HG03159 (cell line): ENCODE measurements at regions not wholly inside any gene's neighbourhood (a gene's known extent, or its start where the extent isn't known, plus 50 kb on each side); places are given as distances from the start of the nearest gene placed in this dataset.
"Not testable (repeated sequence)": the region's sequence is repeated elsewhere in the genome, so short reads cannot be mapped to it uniquely, and the experiment has no call there.

Experiments used
- ATAC-seq: cut with Tn5 transposase; IDR thresholded peaks from one replicate; pipeline ENCODE4 v1.9.1; 2021; ENCODE audit warnings: mild to moderate bottlenecking, moderate library complexity; ENCODE audit not compliant: unreplicated experiment

DNA sequence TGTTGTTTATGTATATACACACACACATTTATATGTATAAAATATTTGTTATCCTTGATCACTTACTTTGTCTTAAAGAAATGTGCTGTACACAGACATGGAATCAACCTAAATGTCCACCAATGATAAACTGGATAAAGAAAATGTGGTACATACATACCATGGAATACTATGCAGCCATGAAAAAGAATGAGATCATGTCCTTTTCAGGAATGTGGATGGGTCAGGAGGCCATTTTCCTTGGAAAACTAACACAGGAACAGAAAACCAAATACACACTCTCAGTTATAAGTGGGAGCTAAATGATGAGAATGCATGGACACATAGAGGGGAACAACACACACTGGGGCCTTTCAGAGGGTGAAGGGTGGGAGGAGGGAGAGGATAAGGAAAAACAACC, 534.7 kb downstream of the FLRT2 start:
- not testable (repeated sequence) for ATAC-seq

DNA sequence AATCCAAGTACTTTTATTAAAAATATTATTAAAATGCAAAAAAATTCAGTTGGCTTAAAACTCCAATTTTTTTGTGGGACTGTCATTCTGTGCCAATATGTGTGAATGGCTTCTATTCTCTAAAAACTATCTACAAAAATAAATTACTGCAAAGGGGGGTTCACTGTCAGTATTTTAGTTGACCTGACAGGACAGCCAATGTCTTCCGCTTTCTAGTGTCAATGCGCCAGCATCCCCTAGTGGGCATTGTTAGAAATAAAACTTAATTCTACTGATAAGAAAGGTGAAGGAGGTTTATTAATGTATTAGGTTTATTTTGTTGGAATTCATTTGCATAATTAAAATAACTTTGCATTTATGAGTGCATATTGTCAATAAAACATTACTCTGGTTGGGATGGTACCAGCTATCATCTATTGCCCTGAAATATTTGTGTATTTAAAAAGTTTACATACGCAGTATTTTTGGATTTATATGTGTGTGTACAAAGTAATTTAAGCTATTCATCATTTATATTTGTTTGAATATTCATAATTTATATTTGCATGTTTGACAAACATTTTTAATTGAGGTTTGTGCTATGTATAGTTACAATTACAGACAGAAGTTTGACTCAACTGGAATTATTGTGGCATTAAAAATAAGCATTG, 527.2 kb downstream of the FLRT2 start:
- ATAC-seq = no peak

DNA sequence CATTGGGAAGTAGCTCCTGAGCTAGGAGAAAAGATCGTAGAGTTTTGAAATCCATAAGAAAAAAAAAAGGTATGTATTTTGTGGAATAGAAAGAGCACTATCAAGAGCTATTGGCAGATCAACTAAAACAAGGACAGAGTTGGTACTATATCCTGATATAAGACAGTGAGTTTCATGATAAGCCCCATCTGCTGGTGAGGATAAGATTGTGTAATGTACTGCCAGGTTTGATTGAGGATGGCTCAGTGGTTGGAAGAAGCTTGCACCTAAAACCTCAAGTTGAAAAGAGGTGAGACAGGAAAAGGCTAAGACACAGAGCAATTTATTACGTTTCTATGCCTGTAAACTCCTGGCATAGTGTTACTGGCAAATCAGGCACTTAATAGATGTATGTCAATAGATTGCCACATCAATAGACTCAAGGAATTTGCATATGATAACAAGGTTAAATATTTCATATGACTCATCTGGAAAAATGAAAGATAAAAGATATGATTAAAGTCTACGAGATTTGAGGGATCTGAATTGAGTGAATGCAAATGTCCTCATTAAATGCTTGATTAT, 525.6 kb downstream of the FLRT2 start:
- no peak for ATAC-seq

DNA sequence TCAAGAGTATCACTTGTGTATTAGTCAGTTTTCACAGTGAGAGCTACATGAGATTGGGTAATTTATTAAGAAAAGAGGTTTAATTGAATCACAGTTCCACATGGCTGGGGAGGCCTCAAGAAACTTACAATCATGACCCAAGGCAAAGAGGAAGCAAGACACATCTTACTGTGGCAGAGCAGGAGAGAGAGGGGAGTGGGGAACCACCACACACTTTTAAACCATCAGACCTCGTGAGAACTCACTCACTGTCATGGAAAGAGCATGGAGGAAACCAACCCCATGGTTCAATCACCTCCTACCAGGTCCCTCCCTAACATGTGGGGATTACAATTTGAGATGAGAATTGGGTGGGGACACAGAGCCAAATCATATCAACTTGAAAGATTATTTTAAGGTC, 522.9 kb downstream of the FLRT2 start:
- no peak for ATAC-seq

DNA sequence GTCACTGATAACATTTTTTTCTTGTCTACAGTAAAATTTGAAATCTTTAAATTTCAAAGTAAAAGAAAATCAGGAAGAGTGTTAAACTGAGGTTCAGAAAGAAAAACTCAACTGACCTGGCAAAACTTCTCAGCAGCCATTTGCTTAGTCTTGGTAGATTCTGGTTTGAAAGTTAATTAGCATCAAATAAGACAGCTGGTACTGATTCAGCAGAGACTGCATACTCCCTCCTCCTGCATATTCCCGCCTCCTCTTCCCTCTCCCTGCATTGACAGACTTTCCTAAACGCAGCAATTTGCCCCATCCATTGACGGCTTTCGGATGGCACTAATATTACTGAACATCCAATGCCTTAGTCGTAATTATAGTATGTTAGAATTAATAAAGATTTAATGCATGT, 520.8 kb downstream of the FLRT2 start:
- no peak for ATAC-seq

DNA sequence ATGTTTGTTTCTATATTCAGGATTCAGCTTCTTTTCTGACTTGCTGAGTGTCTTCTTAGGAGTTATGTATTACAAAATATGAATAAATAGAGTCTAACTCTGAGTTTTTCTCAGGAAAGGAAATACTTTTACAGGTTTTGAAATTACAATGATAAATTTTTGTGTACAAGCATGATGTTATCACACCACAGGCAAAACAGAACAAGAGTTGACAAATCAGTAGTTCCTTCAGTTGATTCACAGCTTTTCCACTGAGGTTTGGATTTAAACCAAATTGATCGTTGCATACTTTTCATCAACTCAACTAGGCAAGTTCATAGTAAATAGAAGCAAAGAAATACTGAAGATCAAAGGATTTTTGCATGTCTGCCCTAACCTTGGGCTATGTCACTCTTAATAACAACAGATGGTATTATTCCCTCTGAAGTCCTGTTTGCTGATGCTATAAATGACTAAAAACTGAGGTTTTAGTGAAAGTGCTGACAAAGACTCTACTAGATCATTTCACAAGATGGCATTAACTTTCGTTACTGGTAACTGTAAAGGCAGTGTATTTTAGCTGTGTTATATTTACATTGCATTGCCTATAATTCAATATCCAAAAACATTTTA, 520.2 kb downstream of the FLRT2 start:
- ATAC-seq = no peak

DNA sequence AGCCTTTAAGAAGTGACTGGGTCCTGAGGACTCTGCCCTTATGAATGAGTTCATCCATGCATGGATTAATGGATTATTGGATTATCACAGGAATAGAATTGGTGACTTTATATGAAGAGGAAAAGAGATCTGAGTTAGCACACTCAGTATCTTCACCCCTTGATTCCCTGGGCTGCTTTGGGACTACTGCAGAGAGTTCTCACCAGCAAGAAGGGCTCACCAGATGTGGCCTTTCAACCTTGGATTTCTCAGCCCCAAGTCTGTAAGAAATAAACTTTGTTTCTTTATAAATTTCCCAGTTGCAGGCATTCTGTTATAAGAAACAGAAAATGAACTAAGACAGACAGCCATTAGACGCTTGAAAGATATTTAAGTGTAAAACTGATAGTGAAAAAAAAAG, 509.2 kb downstream of the FLRT2 start:
- no peak for ATAC-seq

DNA sequence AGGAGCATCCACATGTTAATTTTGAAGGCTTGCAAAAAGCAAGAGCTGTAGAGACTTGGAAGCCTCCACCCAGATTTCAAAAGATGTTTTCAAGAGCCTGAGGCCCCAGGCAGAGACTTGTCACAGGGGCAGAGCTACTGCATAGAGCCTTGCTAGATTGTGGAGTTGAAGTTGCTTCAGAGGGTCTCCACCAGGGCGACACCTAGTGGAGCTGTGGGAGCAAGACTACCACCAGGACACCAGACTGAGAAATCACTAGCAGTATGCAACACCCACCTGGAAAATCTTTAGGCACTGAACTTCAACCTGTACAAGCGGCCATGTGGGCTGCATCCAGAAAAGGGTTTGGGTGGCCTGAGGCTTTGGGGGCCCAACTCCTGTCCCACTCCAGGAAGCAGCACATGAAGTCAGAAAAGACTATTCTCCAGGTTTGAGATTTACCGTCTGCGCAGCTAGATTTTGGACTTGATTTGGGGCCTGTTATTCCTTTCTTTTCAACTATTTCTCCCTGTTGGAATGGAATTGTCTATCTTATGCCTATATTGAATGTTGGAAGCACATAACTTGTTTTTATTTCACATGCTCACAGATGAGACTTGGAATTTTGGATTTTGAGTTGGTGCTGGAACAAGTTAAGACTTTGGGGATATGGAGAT, 508.6 kb downstream of the FLRT2 start:
- ATAC-seq = peak; percentile 98

DNA sequence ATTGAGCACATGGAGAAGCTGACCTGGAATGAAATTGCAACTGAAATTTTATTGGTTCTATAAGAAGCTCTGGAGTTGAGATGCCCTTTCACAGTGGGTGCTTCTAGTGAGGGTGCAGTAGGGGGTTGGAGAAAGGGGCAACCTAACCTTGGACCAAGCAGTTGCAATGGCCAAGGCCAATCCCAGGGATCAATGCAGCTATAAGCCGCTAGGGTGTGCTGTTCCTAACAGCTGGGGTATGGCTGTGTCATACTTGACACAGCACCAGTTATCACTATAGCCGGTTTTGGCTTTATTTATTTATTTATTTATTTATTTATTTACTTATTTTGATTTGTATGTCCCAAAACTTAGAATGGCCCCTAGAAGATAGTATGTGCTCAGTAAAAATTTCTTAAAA, 505.9 kb downstream of the FLRT2 start:
- peak; percentile 71 for ATAC-seq

DNA sequence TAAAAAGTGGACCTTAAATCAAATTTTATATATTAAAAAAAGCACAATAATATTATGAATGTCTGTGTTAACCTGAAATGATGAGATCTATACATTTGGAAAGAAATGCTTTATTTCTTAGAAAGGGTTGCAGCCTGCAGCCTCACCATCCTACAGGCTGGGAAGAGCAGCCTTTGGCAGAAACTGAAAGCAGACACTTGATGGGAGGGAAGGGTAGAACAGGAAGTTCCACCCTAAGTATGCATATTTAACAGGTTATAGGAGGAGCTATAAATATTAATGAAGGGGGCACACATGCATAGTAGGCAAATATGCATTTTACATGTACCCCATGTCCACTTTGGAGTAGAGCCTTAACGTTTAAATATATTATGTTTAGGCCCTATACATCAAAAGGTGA, 498.0 kb downstream of the FLRT2 start:
- ATAC-seq = no peak

DNA sequence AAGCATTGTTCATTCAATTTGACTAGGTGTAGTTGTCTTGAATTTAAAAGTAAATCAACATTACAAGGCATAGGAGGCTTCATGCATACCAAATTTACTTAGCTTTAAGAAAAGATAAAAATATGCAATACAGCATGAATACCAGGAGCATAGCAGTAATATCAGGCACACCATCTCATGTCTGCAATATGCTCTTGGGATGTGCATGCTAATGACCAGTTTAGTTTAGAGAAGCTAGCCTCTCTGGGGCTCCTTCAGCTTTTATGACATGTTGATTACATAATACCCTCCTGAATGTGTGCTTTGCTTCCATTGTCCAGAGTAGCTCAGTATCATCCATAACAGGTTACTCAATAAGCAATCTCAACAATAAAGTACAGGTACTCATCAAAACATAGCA, 497.2 kb downstream of the FLRT2 start:
- no peak for ATAC-seq

DNA sequence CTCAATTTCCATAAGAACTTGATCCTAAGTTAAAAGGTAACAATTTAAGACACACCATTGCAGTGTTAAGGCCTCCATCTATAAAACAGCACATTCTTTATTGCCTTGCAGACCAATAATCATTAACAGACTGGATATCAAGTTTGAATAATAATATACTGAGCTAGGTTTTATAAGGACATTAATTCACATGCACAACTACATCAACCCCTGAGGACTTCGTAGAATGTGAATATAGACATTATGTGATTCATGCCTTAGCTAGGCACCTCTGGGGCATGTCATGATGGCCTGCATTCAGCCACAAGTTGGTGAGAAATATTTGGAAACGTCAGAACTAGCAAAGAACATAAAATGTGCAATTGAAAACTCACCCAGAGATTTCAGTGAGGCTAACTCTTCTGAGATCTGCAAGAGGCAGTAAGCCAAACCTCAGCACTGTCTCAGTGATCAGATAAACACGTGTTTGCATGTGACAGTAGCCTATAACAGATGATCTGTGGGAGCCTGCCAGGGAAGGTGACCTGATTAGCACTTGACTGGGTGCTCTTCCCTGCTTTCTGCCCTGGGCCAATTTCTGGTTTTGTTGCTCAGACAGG, 492.2 kb downstream of the FLRT2 start:
- no peak for ATAC-seq

DNA sequence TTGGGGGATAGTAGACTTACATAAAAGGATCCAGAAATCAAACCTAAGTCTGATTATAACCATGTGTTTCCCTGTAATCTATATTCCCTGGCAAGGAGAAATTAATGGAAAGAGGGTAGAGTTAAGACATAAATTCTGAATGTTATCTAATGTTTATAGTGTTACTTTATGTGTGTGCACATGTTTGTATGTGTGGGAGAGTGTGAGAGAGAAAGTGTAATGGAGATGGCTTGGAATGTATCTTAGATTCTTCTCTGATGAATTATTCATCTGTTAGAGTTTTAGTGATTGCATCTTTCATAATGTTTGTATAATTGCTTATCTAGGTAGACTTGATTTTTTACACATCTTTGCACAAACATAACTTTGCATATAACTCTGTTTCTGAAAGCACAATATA, 490.9 kb downstream of the FLRT2 start:
- no peak for ATAC-seq

DNA sequence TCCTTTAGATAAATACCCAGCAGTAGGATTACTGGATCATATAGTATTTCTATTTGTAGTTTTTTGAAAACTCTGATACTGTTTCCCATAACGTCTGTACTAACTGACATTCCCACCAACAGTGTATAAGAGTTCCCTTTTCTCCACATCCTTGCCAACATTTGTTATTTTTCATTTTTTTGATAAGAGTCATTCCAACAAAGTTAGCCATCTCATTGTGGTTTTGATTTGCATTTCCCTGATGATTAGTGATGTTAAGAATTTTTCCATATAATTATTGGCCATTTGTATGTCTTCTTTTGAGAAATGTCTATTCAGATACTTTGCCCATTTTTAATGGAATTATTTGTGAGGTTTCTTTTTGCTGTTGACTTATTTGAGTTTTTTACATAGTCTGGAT, 486.0 kb downstream of the FLRT2 start:
- ATAC-seq = no peak

DNA sequence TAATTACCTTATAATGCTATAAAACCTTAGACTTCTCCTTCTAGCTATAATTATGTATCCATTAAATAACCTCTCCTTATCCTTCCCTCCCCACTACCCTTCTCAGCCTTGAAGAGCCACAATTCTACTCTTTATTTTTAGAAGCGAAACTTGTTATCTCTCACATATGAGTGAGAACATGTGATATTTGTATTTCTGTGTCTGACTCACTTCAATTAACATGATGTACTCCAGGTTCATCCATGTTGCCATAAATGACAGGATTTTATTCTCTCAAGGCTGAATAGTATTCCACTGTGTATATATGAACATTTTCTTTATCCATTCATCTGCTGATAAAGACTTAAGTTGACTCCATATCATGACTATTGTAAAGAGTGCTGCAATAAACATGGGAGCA, 485.6 kb downstream of the FLRT2 start:
- ATAC-seq = no peak

DNA sequence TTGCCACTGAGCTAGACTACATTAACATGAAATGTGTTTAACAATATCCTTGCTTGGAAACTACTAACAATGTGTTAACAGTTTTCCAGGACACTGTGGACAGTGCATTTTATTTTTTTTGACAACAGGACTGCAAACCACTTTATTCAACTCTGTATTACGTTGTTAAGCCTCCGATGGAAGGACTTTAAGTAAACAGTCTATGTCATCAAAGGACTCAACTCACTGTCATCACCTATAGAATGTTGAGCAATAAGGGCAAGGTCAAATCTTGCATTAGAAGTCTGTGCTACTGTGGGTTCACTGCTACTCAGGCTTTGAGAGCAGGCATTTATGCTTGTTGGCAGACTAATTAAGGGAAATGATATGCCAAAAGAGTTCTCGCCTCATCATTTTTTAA, 483.7 kb downstream of the FLRT2 start:
- ATAC-seq = no peak

DNA sequence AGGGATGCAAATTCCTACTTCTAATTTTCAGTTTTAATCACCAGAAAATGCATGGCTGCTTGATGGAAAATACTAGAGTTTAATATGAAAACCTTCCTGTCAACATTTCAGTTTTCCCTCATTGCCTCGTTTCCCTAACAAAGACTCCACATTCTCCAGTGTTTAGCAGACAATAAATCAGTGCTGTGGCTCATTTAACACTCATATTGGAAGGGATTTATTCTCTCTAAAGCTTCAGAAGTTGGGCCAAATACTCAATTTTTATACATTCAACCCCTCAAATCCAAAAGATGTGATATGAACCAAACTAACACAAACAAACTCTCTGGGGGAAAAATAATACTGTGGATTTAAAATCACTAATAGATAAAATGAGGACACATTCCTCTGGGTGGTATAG, 482.5 kb downstream of the FLRT2 start:
- ATAC-seq = no peak

DNA sequence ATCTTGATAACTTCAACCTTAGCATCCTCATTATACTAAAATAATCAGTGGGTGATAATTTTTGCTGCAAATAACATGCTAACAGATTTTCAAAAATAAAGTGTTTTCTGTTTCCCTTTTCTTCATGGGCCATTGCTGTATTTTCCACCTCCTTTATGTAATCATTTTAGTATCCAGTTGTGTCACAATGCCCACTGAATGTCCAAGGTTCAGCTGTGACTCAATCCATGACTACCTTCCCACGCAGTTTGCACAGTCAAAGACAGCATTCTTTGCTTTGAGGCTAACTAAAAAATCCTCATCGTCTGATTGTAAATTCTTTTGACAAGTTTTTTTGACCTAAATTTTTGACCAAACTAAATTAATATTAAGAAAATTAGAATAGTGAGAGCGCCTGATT, 474.1 kb downstream of the FLRT2 start:
- ATAC-seq = no peak

DNA sequence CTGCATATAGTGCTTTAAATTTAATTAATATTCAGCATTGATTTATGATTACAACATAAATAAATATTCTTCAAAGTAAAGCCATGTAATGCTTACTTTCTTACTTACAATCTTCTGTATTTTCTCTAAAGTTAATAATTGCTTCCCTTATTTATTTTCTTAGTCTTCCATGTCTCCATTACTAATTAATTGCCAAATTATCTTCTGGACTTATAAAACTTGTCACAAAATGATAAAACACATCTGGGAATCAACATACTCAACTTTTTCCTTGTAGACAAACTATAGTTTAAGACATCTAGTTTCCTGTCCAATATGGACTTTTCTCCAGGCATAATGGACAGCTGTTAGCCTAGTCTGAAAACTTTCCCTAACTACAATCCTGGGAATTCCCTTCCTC, 466.6 kb downstream of the FLRT2 start:
- no peak for ATAC-seq

DNA sequence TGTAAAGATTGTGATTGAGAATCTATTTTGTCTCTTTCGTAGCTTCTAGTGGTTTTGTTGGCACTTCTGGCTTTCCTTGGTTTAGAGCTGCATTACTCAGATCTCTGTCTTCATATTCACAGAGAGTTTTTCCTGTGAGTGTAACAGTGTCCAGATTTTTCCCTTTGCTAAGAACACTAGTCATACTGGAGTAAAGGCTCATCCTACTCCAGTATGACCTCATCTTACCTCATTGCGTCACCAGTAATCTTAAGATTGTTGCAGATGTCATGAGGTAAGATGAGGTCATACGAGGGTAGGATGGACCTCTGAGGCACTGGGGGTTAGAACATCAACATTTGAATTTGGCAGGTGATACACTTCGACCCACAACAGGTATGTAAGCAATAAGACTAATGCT, 461.2 kb downstream of the FLRT2 start:
- ATAC-seq = no peak

DNA sequence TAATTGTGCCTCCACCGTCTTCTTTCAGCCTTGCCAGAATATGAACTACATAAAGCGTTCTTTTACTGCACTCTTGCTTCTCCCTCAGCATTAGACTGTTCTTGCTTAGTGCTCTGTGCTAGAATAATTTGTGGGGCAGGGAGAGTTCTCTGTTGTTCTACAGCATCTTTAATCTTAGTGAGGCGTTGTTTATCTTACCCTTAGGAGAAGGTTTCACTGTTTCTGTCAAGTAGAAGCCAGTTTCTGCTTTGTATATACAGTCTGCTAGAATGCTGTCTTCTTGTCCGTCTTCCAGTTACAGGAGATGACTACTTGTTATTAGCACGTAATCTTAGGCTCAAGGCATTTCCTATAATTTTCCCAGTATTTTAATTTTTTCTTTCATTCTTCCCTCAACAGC, 458.0 kb downstream of the FLRT2 start:
- ATAC-seq = no peak

DNA sequence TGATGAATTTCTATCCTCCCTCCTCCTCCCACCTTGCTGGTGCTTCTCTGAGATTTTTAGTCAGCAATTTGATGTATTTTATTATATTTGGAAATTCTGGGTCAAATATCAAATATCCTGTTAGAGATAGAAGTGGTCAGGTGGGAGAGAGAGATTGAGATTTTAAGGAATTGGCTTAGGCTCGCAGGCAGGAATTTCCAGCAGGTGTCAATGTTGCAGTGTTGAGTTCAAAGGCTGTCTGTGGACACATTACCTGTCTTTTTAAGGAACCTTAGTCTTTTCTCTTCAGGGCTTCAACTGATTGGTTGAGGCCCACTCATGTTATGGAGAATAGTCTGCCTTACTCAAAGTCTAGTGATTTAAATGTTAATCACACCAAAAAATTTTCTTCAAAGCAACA, 457.3 kb downstream of the FLRT2 start:
- no peak for ATAC-seq
